HT1080 (cell line): ENCODE measurements at regions not wholly inside any gene's neighbourhood (a gene's known extent, or its start where the extent isn't known, plus 50 kb on each side); places are given as distances from the start of the nearest gene placed in this dataset.

Experiments used
- DNase-seq: peaks from one replicate; pipeline ENCODE4 v3.0.0-alpha.2; 2015; ENCODE audit warnings: low read depth

GRCh38 chr11:97389270-97389669 lies 999.5 kb downstream of the JRKL start:
- no peak for DNase-seq

- peak; percentile 70 for DNase-seq
These were observed 1008.4 kb downstream of the JRKL start for GRCh38 chr11:97398246-97398645.

- no peak for DNase-seq
These were observed 1019.3 kb downstream of the JRKL start for GRCh38 chr11:97409141-97409540.

GRCh38 chr11:97414801-97415200 lies 1025.0 kb downstream of the JRKL start:
- DNase-seq = no peak

- no peak for DNase-seq
These were observed 1029.9 kb downstream of the JRKL start for GRCh38 chr11:97419729-97420128.

GRCh38 chr11:97428247-97428790 lies 1038.5 kb downstream of the JRKL start:
- DNase-seq = no peak

- DNase-seq = no peak
These were observed 1041.1 kb downstream of the JRKL start for GRCh38 chr11:97430877-97431276.

- DNase-seq = no peak
These were observed 1043.1 kb downstream of the JRKL start for GRCh38 chr11:97432926-97433325.

- no peak for DNase-seq
These were observed 1055.7 kb downstream of the JRKL start for GRCh38 chr11:97445561-97445960.

- no peak for DNase-seq
These were observed 1061.6 kb downstream of the JRKL start for GRCh38 chr11:97451441-97451840.

GRCh38 chr11:97454988-97455387 lies 1065.2 kb downstream of the JRKL start:
- no peak for DNase-seq

GRCh38 chr11:97460091-97460490 lies 1070.3 kb downstream of the JRKL start:
- no peak for DNase-seq

GRCh38 chr11:97461044-97461880 lies 1071.4 kb downstream of the JRKL start:
- DNase-seq = no peak

GRCh38 chr11:97461934-97462333 lies 1072.1 kb downstream of the JRKL start:
- DNase-seq = no peak

- DNase-seq = no peak
These were observed 1074.1 kb downstream of the JRKL start for GRCh38 chr11:97463891-97464290.

- no peak for DNase-seq
These were observed 1081.7 kb downstream of the JRKL start for GRCh38 chr11:97471480-97471879.

- no peak for DNase-seq
These were observed 1097.6 kb downstream of the JRKL start for GRCh38 chr11:97487387-97487786.

GRCh38 chr11:97498891-97499290 lies 1109.1 kb downstream of the JRKL start:
- no peak for DNase-seq

GRCh38 chr11:97502201-97502600 lies 1112.4 kb downstream of the JRKL start:
- peak; percentile 86 for DNase-seq

- DNase-seq = no peak
These were observed 1116.4 kb downstream of the JRKL start for GRCh38 chr11:97506076-97506759.

GRCh38 chr11:97514446-97514845 lies 1124.6 kb downstream of the JRKL start:
- no peak for DNase-seq

- DNase-seq = no peak
These were observed 1126.9 kb downstream of the JRKL start for GRCh38 chr11:97516688-97517087.

- peak; percentile 37 for DNase-seq
These were observed 1135.5 kb downstream of the JRKL start for GRCh38 chr11:97525273-97525672.
